GM23338 (cell line): ENCODE measurements at regions not wholly inside any gene's neighbourhood (a gene's known extent, or its start where the extent isn't known, plus 50 kb on each side); places are given as distances from the start of the nearest gene placed in this dataset.

Experiments
- CREB1 ChIP-seq: fragments of 250-450 bp; sonication (Bioruptor Pico); IDR thresholded peaks from 2 replicates; pipeline ENCODE4 v1.5.0; 2020; ENCODE audit warnings: low read depth, mild to moderate bottlenecking, moderate library complexity
- EZH2 ChIP-seq: fragments of 200-600 bp; sonication (generic); IDR thresholded peaks from one replicate; pipeline ENCODE4 v1.8.0; 2017; ENCODE audit warnings: antibody characterized with exemption, mild to moderate bottlenecking, low read depth; ENCODE audit not compliant: unreplicated experiment
- EZH2phosphoT487 ChIP-seq: fragments of 200-600 bp; sonication (generic); IDR thresholded peaks from one replicate; pipeline ENCODE4 v1.8.1; 2018; ENCODE audit warnings: antibody characterized with exemption; ENCODE audit not compliant: unreplicated experiment
- JUNB ChIP-seq: IDR thresholded peaks from one replicate; pipeline ENCODE4 v1.6.1; 2016; ENCODE audit warnings: antibody characterized with exemption; ENCODE audit not compliant: unreplicated experiment
- NANOG ChIP-seq: IDR thresholded peaks from 2 replicates; pipeline ENCODE4 v1.6.1; 2016; ENCODE audit warnings: antibody characterized with exemption, borderline replicate concordance
- POLR2AphosphoS5 ChIP-seq: IDR thresholded peaks from 2 replicates; pipeline ENCODE4 v1.6.1; 2016; ENCODE audit warnings: antibody characterized with exemption, low read depth
- STAT1 ChIP-seq: IDR thresholded peaks from one replicate; pipeline ENCODE4 v1.6.1; 2016; ENCODE audit warnings: antibody characterized with exemption; ENCODE audit not compliant: unreplicated experiment
- ZNF331 ChIP-seq: fragments of 250-450 bp; sonication (Bioruptor Pico); IDR thresholded peaks from 2 replicates; pipeline ENCODE4 v1.5.0; 2020; ENCODE audit warnings: low read depth, mild to moderate bottlenecking, moderate library complexity
- TF ChIP-seq, protein P1 (sequence below), 2 experiments: fragments of 200-600 bp in 1 of 2; sonication (generic) in 1 of 2; conservative IDR thresholded peaks; 2 replicates each; pipeline versions ENCODE4 v1.5.1 to v1.6.1; 2016 to 2017; ENCODE audit warnings: antibody characterized with exemption in 2 of 2, low read depth in 2 of 2, mild to moderate bottlenecking in 2 of 2, moderate library complexity in 1 of 2
- TF ChIP-seq, protein P2 (sequence below): IDR thresholded peaks from one replicate; pipeline ENCODE4 v1.6.1; 2018; ENCODE audit warnings: antibody characterized with exemption; ENCODE audit not compliant: unreplicated experiment
- TF ChIP-seq, protein P3 (sequence below): IDR thresholded peaks from 2 replicates; pipeline ENCODE4 v1.6.1; 2016; ENCODE audit warnings: antibody characterized with exemption

DNA sequence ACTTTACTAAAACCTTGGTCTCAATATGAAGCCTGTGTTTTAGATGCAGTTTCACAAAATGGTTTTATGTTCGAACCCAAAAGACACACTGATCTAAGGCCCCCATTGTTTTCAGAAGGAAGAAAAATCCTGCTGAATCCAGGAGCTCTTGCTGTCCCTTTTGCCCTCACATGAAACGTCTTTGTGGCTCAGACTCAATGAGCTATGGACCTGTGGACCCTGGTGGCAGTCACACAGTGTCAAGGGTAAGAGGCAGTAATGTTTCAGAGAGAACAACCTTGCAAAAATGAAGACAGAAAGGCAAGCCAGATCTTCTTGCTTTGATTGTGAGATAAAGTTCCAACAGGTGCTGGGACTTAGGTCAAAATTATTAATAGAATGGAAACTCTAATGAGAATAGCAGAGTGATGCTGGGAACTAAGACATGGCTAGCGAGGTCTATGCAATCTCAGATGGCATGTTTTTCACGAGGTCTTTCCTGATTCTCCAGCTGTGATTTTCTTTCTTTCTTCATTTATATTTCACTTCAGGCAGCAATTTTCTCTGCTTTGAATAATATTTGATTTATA, 164.9 kb upstream of the SLC38A2 start:
- TF ChIP-seq, protein P1, sequence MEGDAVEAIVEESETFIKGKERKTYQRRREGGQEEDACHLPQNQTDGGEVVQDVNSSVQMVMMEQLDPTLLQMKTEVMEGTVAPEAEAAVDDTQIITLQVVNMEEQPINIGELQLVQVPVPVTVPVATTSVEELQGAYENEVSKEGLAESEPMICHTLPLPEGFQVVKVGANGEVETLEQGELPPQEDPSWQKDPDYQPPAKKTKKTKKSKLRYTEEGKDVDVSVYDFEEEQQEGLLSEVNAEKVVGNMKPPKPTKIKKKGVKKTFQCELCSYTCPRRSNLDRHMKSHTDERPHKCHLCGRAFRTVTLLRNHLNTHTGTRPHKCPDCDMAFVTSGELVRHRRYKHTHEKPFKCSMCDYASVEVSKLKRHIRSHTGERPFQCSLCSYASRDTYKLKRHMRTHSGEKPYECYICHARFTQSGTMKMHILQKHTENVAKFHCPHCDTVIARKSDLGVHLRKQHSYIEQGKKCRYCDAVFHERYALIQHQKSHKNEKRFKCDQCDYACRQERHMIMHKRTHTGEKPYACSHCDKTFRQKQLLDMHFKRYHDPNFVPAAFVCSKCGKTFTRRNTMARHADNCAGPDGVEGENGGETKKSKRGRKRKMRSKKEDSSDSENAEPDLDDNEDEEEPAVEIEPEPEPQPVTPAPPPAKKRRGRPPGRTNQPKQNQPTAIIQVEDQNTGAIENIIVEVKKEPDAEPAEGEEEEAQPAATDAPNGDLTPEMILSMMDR (conservative IDR thresholded peaks at IDR 0.05; ENCODE audit: low read depth in 2 of 2), result no peak
- TF ChIP-seq, protein P2, sequence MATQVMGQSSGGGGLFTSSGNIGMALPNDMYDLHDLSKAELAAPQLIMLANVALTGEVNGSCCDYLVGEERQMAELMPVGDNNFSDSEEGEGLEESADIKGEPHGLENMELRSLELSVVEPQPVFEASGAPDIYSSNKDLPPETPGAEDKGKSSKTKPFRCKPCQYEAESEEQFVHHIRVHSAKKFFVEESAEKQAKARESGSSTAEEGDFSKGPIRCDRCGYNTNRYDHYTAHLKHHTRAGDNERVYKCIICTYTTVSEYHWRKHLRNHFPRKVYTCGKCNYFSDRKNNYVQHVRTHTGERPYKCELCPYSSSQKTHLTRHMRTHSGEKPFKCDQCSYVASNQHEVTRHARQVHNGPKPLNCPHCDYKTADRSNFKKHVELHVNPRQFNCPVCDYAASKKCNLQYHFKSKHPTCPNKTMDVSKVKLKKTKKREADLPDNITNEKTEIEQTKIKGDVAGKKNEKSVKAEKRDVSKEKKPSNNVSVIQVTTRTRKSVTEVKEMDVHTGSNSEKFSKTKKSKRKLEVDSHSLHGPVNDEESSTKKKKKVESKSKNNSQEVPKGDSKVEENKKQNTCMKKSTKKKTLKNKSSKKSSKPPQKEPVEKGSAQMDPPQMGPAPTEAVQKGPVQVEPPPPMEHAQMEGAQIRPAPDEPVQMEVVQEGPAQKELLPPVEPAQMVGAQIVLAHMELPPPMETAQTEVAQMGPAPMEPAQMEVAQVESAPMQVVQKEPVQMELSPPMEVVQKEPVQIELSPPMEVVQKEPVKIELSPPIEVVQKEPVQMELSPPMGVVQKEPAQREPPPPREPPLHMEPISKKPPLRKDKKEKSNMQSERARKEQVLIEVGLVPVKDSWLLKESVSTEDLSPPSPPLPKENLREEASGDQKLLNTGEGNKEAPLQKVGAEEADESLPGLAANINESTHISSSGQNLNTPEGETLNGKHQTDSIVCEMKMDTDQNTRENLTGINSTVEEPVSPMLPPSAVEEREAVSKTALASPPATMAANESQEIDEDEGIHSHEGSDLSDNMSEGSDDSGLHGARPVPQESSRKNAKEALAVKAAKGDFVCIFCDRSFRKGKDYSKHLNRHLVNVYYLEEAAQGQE, result no peak
- TF ChIP-seq NANOG (no peak), POLR2AphosphoS5 (no peak), JUNB (no peak), EZH2 (no peak), ZNF331 (CRISPR knock-in tag) (no peak), STAT1 (no peak), CREB1 (CRISPR knock-in tag) (no peak), EZH2phosphoT487 (no peak)
- TF ChIP-seq, protein P3, sequence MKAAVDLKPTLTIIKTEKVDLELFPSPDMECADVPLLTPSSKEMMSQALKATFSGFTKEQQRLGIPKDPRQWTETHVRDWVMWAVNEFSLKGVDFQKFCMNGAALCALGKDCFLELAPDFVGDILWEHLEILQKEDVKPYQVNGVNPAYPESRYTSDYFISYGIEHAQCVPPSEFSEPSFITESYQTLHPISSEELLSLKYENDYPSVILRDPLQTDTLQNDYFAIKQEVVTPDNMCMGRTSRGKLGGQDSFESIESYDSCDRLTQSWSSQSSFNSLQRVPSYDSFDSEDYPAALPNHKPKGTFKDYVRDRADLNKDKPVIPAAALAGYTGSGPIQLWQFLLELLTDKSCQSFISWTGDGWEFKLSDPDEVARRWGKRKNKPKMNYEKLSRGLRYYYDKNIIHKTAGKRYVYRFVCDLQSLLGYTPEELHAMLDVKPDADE, result no peak
